ENCODE measurements at regions not wholly inside any gene's neighbourhood (a gene's known extent, or its start where the extent isn't known, plus 50 kb on each side); places are given as distances from the start of the nearest gene placed in this dataset.

DNA sequence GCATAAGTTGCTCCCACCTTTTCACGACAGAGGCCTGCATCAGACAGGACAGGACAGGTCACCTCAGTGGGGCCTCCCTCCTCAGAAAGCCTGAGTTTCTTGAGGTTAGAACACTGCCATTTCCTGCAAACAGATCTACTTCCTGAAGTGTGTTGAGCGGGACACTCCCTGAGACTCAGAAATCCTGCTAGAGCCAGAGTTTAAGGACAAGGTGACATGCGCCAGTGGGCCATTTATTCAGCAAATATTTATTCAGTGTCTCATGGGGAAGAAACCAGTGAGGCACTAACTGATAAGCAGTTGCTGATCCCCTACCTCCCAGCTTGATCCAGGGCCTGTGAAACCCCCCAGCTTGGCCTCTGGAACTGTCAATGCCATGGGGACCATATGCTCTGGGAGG is 454.6 kb downstream of the SOX6 start:
- TF ChIP-seq TAF1 (IDR thresholded peaks at IDR 0.05; ENCODE audit: borderline replicate concordance, insufficient read depth, low read length) = no peak
- no peak for TF ChIP-seq SIN3A (IDR thresholded peaks at IDR 0.05; ENCODE audit: borderline replicate concordance, insufficient read depth, low read length)
- no peak for TF ChIP-seq FOXP2 (optimal IDR thresholded peaks at IDR 0.05; ENCODE audit: borderline replicate concordance, extremely low read depth, extremely low read length, insufficient read depth)
- no peak for TF ChIP-seq POLR2AphosphoS5 (IDR thresholded peaks at IDR 0.05; ENCODE audit: low read depth, low read length)
